Stimulated activated naive CD8-positive, alpha-beta T cell treated with anti-CD3 and anti-CD28 coated beads, Interleukin-15, Interleukin-2, amounts not matched to agents 100 ng/mL and 50 ng/mL, for 24 hours (primary cell): ENCODE measurements at regions not wholly inside any gene's neighbourhood (a gene's known extent, or its start where the extent isn't known, plus 50 kb on each side); places are given as distances from the start of the nearest gene placed in this dataset.
"Not testable (repeated sequence)": the region's sequence is repeated elsewhere in the genome, so short reads cannot be mapped to it uniquely, and the experiment has no call there.

Source experiments
- H3K27ac Mint-ChIP-seq: one replicate; pipeline ENCODE4 v1.8.0; 2021; ENCODE audit warnings: mild to moderate bottlenecking, mixed read lengths
- H3K27me3 Mint-ChIP-seq: one replicate; pipeline ENCODE4 v1.8.0; 2021; ENCODE audit warnings: mixed read lengths
- H3K36me3 Mint-ChIP-seq: one replicate; pipeline ENCODE4 v1.8.0; 2021; ENCODE audit warnings: low read depth, mixed read lengths
- H3K4me1 Mint-ChIP-seq: one replicate; pipeline ENCODE4 v1.8.0; 2021; ENCODE audit warnings: low read depth, mixed read lengths
- H3K4me3 Mint-ChIP-seq: one replicate; pipeline ENCODE4 v1.8.0; 2021; ENCODE audit warnings: mild to moderate bottlenecking, mixed read lengths
- H3K9me3 Mint-ChIP-seq: one replicate; pipeline ENCODE4 v1.8.0; 2021; ENCODE audit warnings: mixed read lengths

- H3K9me3 Mint-ChIP-seq, H3K27me3 Mint-ChIP-seq, H3K27ac Mint-ChIP-seq, H3K4me1 Mint-ChIP-seq, H3K36me3 Mint-ChIP-seq, H3K4me3 Mint-ChIP-seq: not testable (repeated sequence)
Observed at GRCh38 chr16:29255957-29256356, 150.6 kb downstream of the NPIPB11 start.

DNA sequence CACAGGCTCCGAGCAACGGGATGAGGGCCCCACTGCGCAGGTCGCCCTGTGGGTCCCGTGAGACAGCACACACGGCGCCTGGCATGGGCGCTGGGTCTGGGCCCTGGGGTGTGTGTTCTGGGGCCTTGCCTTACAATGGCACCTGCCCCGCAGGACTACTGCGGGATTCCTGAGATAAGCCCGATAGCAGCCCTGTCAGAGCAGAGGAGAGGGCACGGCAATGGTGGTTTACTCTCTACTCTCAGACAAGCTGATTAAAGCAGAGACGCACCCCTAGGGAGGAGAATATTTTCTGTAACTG lies 151.1 kb downstream of the NPIPB11 start:
- not testable (repeated sequence) for H3K9me3 Mint-ChIP-seq, H3K27me3 Mint-ChIP-seq, H3K36me3 Mint-ChIP-seq, H3K4me1 Mint-ChIP-seq, H3K27ac Mint-ChIP-seq, H3K4me3 Mint-ChIP-seq

DNA sequence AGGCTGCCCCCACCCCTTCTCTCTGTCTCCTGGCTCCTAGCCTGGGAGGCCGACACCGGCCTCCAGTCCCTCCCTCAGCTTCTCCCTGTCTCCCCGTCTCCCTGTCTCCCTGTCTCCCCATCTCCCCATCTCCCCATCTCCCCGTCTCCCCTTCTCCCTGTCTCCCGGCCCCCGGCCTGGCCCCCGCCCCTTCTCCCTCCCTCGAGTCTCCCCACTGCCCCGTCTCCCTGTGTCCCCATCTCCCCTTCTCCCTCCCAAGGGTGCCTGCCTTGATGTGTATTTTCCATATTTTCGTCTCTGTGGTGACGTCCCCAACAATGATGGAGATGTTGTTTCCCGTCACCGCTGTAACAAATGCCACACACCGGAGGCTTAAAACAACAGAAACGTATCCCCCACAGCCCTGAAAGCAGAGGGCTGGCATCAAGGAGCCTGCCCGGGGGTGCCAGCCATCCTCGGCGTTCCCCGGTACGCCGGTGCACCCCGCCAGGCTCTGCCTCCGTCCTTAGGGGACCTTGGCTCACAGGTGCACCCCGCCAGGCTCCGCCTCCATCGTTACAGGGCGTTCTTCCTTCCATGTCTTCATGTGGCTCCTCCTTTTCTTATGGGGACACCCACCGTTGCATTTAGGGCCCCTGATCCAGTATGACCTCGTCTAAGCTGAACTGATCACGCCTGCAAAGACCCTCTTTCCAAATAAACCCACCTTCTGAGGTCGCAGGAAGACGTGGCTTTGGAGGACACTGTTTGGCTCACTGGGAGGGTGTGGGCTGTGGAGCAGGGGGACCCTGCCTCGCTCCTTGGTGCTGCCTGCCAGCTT lies 151.6 kb downstream of the NPIPB11 start:
- H3K36me3 Mint-ChIP-seq: peaks cover 10% of the 10 kb centered on the region
- H3K4me3 Mint-ChIP-seq: no peak overlapping the region
- H3K27me3 Mint-ChIP-seq: no peaks in the 10 kb centered on the region
- H3K4me1 Mint-ChIP-seq: no peaks in the 10 kb centered on the region
- H3K9me3 Mint-ChIP-seq: no peaks in the 10 kb centered on the region
- H3K27ac Mint-ChIP-seq: no peak overlapping the region

- H3K27ac Mint-ChIP-seq: not testable (repeated sequence)
Observed at GRCh38 chr16:29253716-29254590, 152.6 kb downstream of the NPIPB11 start.

GRCh38 chr16:29253066-29253590 lies 153.4 kb downstream of the NPIPB11 start:
- H3K36me3 Mint-ChIP-seq: peaks cover 12% of the 10 kb centered on the region
- H3K27ac Mint-ChIP-seq, H3K9me3 Mint-ChIP-seq, H3K4me3 Mint-ChIP-seq, H3K4me1 Mint-ChIP-seq, H3K27me3 Mint-ChIP-seq: not testable (repeated sequence)

More at GRCh38 chr16:29253716-29254590, 152.6 kb downstream of the NPIPB11 start:
- H3K9me3 Mint-ChIP-seq, H3K4me3 Mint-ChIP-seq, H3K27me3 Mint-ChIP-seq, H3K4me1 Mint-ChIP-seq, H3K36me3 Mint-ChIP-seq: not testable (repeated sequence)

GRCh38 chr16:29252311-29252710 lies 154.2 kb downstream of the NPIPB11 start:
- not testable (repeated sequence) for H3K4me3 Mint-ChIP-seq, H3K4me1 Mint-ChIP-seq

GRCh38 chr16:29251571-29252011 lies 154.9 kb downstream of the NPIPB11 start:
- not testable (repeated sequence) for H3K27me3 Mint-ChIP-seq, H3K4me3 Mint-ChIP-seq, H3K9me3 Mint-ChIP-seq, H3K4me1 Mint-ChIP-seq, H3K27ac Mint-ChIP-seq
- H3K36me3 Mint-ChIP-seq: peaks cover 21% of the 10 kb centered on the region

More at GRCh38 chr16:29252311-29252710, 154.2 kb downstream of the NPIPB11 start:
- peaks cover 16% of the 10 kb centered on the region for H3K36me3 Mint-ChIP-seq
- H3K27ac Mint-ChIP-seq, H3K27me3 Mint-ChIP-seq, H3K9me3 Mint-ChIP-seq: not testable (repeated sequence)

DNA sequence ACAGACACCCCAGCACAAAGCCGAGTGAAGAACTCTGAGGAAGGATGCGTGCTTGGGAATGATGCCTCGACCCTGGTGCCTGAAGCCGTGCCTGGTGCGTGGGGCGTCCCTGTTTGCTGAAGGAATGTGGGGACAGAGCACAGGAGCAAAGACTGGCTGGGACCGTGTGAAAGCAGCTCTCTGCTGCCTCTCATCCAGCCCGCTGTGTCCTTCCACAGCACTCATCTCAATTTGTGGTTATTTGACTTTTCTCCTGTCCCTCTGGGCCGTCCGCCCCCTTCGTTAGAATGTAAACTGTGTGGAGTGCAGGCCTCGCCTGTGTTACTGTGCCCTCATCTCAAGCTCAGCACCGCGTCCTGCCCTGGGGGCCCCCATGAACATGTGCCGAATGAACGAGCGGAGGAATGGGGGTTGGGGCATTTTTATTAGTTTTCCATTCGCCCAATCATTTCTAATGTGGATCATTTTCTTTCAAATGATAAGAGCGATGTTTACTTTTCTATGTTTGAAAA lies 155.5 kb downstream of the NPIPB11 start:
- H3K4me3 Mint-ChIP-seq, H3K9me3 Mint-ChIP-seq, H3K27me3 Mint-ChIP-seq, H3K27ac Mint-ChIP-seq, H3K4me1 Mint-ChIP-seq: not testable (repeated sequence)
- H3K36me3 Mint-ChIP-seq: peaks cover 26% of the 10 kb centered on the region

DNA sequence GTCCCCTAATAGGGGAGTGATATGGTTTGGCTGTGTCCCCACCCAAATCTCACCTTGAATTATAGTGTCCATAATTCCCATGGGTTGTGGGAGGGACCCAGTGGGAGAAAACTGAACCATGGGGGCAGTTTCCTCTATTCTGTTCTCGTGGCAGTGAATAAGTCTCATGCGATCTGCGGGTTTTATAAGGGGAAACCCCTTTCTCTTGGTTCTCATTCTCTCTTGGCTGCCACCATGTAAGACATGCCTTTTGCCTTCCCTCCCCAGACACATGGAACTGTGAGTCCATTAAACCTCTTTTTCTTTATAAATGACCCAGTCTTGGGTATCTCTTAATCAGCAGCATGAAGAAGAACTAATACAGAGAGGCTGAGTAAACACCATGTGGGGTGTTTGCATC lies 156.0 kb downstream of the NPIPB11 start:
- not testable (repeated sequence) for H3K27ac Mint-ChIP-seq, H3K9me3 Mint-ChIP-seq, H3K4me1 Mint-ChIP-seq, H3K4me3 Mint-ChIP-seq, H3K27me3 Mint-ChIP-seq
- peaks cover 29% of the 10 kb centered on the region for H3K36me3 Mint-ChIP-seq

- H3K27me3 Mint-ChIP-seq, H3K4me3 Mint-ChIP-seq, H3K9me3 Mint-ChIP-seq, H3K27ac Mint-ChIP-seq, H3K4me1 Mint-ChIP-seq: not testable (repeated sequence)
- peaks cover 30% of the 10 kb centered on the region for H3K36me3 Mint-ChIP-seq
Observed at GRCh38 chr16:29248940-29249318, 157.6 kb downstream of the NPIPB11 start.

DNA sequence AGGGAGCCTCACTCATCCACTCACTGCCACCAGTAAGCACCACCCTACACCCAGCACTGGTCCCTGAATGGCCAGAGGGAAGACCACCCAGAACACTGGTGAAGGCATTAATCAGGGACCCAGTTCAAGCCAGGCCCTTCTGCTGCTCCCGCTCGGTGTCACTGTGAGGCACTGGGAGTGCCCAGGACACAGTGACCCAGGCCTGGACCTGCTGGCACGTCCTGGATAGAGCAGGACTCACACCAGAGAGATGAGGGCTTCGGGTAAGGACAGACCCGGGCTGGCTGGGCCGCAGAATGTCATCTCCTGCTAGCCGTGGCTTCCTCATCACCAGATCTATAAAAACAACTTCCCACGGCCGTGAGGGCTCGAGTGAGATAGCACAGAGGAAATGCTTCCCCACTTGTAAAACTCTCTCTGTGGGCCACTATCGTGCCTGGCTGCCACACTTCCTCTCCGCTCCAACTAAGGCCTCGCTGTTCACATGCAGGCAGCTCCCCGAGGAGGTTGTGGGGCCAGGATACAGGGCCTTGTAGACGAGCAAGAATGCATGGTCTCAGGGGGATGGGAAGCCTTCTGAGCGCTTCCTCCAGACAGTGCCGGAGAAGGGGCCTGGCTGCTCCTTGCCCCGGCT lies 158.1 kb downstream of the NPIPB11 start:
- not testable (repeated sequence) for H3K4me3 Mint-ChIP-seq, H3K9me3 Mint-ChIP-seq, H3K4me1 Mint-ChIP-seq, H3K27me3 Mint-ChIP-seq
- H3K27ac Mint-ChIP-seq: peak overlapping the region; percentile 21
- peaks cover 30% of the 10 kb centered on the region for H3K36me3 Mint-ChIP-seq

GRCh38 chr16:29246091-29246490 lies 160.4 kb downstream of the NPIPB11 start:
- H3K4me1 Mint-ChIP-seq, H3K27me3 Mint-ChIP-seq, H3K27ac Mint-ChIP-seq, H3K9me3 Mint-ChIP-seq, H3K4me3 Mint-ChIP-seq: not testable (repeated sequence)
- H3K36me3 Mint-ChIP-seq: peaks cover 24% of the 10 kb centered on the region

- Mint-ChIP-seq H3K27me3 (no peaks in the 10 kb centered on the region), H3K36me3 (peaks cover 4% of the 10 kb centered on the region), H3K27ac (no peak overlapping the region), H3K9me3 (no peaks in the 10 kb centered on the region), H3K4me3 (no peak overlapping the region), H3K4me1 (no peaks in the 10 kb centered on the region)
Observed at GRCh38 chr16:29237971-29238370, 168.5 kb downstream of the NPIPB11 start.

- H3K27me3 Mint-ChIP-seq, H3K9me3 Mint-ChIP-seq, H3K27ac Mint-ChIP-seq, H3K36me3 Mint-ChIP-seq, H3K4me3 Mint-ChIP-seq, H3K4me1 Mint-ChIP-seq: not testable (repeated sequence)
Observed at GRCh38 chr16:29237495-29237894, 169.0 kb downstream of the NPIPB11 start.

GRCh38 chr16:29237023-29237422 lies 169.5 kb downstream of the NPIPB11 start:
- not testable (repeated sequence) for H3K27me3 Mint-ChIP-seq, H3K9me3 Mint-ChIP-seq, H3K27ac Mint-ChIP-seq, H3K4me3 Mint-ChIP-seq, H3K4me1 Mint-ChIP-seq, H3K36me3 Mint-ChIP-seq
